ENCODE measurements at regions not wholly inside any gene's neighbourhood (a gene's known extent, or its start where the extent isn't known, plus 50 kb on each side); places are given as distances from the start of the nearest gene placed in this dataset.

DNA sequence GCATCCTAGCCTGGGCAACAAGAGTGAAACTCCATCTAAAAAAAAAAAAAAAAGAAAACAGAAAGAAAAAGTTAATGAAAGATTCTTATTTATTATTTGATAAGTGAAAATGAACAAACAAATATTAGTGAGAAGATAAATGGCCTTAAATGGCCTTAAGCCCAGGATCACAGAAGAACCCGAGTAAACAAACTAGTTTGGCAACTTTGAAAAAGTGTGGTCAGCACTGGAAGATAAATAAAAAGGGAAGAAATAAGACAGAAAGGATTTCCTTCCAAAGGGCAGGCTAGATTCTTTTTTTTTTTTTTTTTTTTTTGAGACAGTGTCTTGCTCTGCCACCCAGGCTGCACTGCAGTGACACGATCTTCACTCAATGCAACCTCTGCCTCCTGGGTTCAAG is 692.4 kb downstream of the CPS1 start:
- no peak for DNase-seq

GRCh38 chr2:211251016-211251415 is 694.6 kb downstream of the CPS1 start:
- DNase-seq = no peak

DNA sequence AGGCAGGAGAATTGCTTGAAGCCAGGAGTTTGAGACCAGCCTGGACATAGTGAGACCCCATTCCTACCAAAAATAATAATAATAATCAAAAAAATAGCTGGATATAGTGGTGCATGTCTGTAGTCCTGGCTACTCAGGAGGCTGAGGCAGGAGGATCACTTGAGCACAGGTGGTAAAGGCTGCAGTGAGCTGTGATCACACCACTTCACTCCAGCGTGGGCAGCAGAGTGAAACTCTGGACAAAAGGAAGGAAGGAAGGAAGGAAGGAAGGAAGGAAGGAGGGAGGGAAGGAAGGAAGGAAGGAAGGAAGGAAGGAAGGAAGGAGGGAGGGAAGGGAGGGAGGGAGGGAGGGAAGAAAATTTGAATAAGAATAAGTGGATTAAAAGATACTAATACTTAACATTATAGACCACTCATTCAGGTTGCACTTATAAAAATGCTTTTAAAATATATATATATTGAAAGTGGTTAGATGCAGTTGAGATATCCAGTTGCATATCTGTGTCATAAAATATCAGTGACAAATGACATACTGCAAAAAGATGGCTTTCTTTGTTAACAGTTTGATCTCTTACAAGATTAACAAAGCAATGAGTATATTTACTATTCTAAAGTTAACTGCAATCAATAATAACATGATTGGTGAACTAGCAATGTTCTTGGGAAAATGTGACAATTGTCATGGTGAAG is 702.4 kb downstream of the CPS1 start:
- DNase-seq = no peak

DNA sequence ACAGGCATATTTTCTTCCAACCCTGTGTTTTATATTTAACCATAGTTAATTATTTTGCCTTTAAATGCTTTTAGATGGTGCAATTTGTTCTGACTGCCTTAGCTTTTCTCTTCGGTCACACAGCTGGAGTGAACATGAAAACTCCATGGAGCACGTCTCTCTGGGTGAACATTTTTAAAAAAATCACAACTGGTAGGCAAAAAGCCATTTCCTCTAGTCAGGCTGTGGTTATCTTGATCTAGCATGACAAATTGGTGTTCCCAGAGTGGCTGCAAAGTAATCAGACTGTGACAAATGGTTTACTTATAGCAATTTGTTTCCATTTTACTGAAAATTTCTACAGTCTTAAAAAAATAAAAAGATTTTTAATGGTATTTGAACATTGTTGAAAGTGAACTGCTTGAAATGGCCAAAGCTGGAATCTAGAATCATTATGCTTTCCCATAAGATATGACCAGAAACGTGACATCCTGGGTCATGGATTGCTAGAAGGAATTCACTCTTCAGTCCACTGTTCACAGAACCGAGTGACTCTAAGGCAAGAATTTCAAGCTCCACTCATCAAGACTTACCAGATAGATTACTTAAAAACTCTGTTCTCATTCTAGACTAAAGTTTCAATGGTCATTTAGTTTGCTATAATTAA is 703.6 kb downstream of the CPS1 start:
- DNase-seq = no peak

DNA sequence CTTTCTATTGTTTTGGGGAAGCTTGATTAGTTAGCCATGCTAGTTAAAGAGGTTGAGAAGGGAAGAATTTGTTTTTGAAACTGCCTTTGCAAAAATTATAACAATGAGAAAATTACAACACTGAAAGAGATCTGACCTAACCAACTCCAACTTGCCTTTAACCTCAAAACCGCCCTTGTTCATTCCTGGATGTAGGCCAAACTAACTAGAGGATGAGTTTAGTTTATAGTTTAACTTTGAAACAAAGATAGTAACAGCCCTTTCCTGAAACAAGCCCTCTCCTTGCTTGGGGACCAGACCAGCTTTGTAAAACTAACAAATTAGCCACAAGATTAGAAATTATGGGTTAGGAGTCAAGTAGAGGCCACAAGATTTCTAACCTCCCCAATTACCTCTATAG is 713.9 kb downstream of the CPS1 start:
- no peak for DNase-seq

- DNase-seq = no peak
These were observed 725.2 kb downstream of the CPS1 start for GRCh38 chr2:211281430-211282073.

GRCh38 chr2:211302676-211303075 is 746.3 kb downstream of the CPS1 start:
- no peak for DNase-seq

GRCh38 chr2:211306929-211307328 is 750.5 kb downstream of the CPS1 start:
- no peak for DNase-seq
